Neural progenitor cell (in vitro differentiated cells): ENCODE measurements at regions not wholly inside any gene's neighbourhood (a gene's known extent, or its start where the extent isn't known, plus 50 kb on each side); places are given as distances from the start of the nearest gene placed in this dataset.

ENCODE experiments used
- CTCF ChIP-seq: fragments of 200-600 bp; sonication (generic); IDR thresholded peaks from 2 replicates; pipeline ENCODE4 v1.5.1; 2017; ENCODE audit warnings: antibody characterized with exemption, mild to moderate bottlenecking
- EZH2 ChIP-seq: fragments of 200-600 bp; sonication (generic); IDR thresholded peaks from 2 replicates; pipeline ENCODE4 v1.6.1; 2017; ENCODE audit warnings: antibody characterized with exemption, mild to moderate bottlenecking, moderate library complexity
- EZH2phosphoT487 ChIP-seq: fragments of 200-600 bp; sonication (generic); IDR thresholded peaks from 2 replicates; pipeline ENCODE4 v1.6.1; 2017; ENCODE audit warnings: antibody characterized with exemption

DNA sequence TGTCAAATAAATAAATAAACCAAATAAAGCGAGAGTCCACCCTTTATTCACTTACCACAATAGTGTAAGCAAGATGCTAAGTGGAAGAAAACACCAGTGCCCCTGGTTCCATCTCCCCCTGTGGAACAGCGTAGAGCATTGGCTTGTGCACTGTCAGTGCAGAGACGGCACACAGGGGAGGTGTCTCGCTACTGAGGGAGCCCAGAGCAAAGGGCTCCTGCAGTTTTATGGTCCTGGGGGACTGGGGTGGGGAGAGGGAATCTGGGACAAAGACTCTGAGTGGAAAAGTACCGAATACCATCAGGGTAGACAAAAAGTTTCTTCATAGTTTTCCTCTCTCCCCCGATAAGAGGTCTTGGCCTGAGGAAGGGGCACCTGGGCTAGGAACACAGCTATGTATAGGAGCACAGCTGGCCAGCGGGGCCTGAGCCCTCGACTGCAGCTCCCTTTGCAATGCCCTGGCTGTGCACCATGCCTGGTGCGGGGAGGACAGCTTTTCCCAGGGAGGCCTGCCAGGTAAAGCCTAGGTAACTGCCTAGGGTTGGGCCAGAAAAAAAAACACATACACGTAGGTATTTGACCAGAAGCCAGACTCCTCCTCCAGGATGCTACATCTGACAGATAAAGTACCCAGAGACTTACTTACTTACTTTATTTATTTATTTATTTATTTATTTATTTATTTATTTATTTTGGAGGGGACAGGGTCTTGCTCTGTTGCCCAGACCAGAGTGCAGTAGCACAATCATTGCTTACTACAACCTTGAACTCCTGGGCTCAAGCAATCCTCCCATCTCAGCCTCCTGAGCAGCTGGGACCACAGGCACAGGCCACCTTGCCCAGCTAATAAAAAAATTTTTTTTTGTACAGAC is 88.8 kb upstream of the KIF5B start:
- TF ChIP-seq CTCF, result no peak
- no peak for TF ChIP-seq EZH2phosphoT487
- no peak for TF ChIP-seq EZH2
